SW 1271 (cell line): ENCODE measurements at regions not wholly inside any gene's neighbourhood (a gene's known extent, or its start where the extent isn't known, plus 50 kb on each side); places are given as distances from the start of the nearest gene placed in this dataset.
"Not testable (repeated sequence)": the region's sequence is repeated elsewhere in the genome, so short reads cannot be mapped to it uniquely, and the experiment has no call there.

Experiments
- DNase-seq, 2 experiments: peaks; one replicate each; lab custom pipeline; 2025; lab: John Stamatoyannopoulos, UW

- no peak for DNase-seq
Measured at GRCh38 chr14:55979096-55979495, 139.1 kb upstream of the PELI2 start.

- no peak for DNase-seq
Measured at GRCh38 chr14:55979781-55980180, 138.4 kb upstream of the PELI2 start.

- no peak for DNase-seq
Measured at GRCh38 chr14:55980970-55981369, 137.2 kb upstream of the PELI2 start.

- no peak for DNase-seq
Measured at GRCh38 chr14:55986069-55986468, 132.1 kb upstream of the PELI2 start.

GRCh38 chr14:56000846-56001245, 117.4 kb upstream of the PELI2 start:
- no peak for DNase-seq

- no peak for DNase-seq
Measured at GRCh38 chr14:56002342-56002741, 115.9 kb upstream of the PELI2 start.

GRCh38 chr14:56002876-56003625, 115.2 kb upstream of the PELI2 start:
- no peak for DNase-seq

- no peak for DNase-seq
Measured at GRCh38 chr14:56004323-56004722, 113.9 kb upstream of the PELI2 start.

- no peak for DNase-seq
Measured at GRCh38 chr14:56004786-56005185, 113.4 kb upstream of the PELI2 start.

GRCh38 chr14:56005191-56006053, 112.8 kb upstream of the PELI2 start:
- DNase-seq: no peak

- not testable (repeated sequence) for DNase-seq
Measured at GRCh38 chr14:56007491-56007890, 110.7 kb upstream of the PELI2 start.

- no peak for DNase-seq
Measured at GRCh38 chr14:56008150-56008549, 110.1 kb upstream of the PELI2 start.

GRCh38 chr14:56008661-56009060, 109.5 kb upstream of the PELI2 start:
- not testable (repeated sequence) for DNase-seq

- DNase-seq: no peak
Measured at GRCh38 chr14:56023661-56024081, 94.5 kb upstream of the PELI2 start.

GRCh38 chr14:56025191-56025590, 93.0 kb upstream of the PELI2 start:
- DNase-seq: no peak

GRCh38 chr14:56026506-56026905, 91.7 kb upstream of the PELI2 start:
- DNase-seq: no peak

- no peak for DNase-seq
Measured at GRCh38 chr14:56027421-56027820, 90.8 kb upstream of the PELI2 start.

- DNase-seq: no peak
Measured at GRCh38 chr14:56027916-56028712, 90.1 kb upstream of the PELI2 start.

- no peak for DNase-seq
Measured at GRCh38 chr14:56036353-56036752, 81.9 kb upstream of the PELI2 start.

- DNase-seq: no peak
Measured at GRCh38 chr14:56040121-56040520, 78.1 kb upstream of the PELI2 start.

- no peak for DNase-seq
Measured at GRCh38 chr14:56044196-56044595, 74.0 kb upstream of the PELI2 start.

GRCh38 chr14:56046546-56046945, 71.7 kb upstream of the PELI2 start:
- DNase-seq: no peak
